ENCODE measurements at regions not wholly inside any gene's neighbourhood (a gene's known extent, or its start where the extent isn't known, plus 50 kb on each side); places are given as distances from the start of the nearest gene placed in this dataset.

DNA sequence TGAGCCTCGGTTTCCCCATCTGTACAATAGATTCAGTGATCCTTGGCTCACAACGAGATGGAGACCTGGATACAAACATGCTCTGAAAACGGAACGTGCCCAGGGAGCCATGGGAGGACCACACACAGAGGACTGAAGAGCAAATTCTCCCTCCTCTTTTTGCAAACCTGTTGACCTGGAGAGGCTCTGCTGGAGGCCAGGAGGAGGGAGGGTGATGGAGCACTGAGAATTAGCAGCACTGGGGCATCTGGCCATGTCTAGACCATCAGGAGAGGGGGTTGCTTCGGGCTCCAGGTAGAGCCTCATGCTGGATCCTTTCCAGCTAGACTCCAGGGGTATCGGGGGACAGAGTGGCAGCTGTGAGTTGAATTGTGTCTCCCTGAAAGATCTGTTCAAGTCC lies 97.4 kb upstream of the GPR26 start:
- TF ChIP-seq ZNF768 (tag by site-specific recombination; IDR thresholded peaks at IDR 0.05): no peak
- TF ChIP-seq, protein P1, sequence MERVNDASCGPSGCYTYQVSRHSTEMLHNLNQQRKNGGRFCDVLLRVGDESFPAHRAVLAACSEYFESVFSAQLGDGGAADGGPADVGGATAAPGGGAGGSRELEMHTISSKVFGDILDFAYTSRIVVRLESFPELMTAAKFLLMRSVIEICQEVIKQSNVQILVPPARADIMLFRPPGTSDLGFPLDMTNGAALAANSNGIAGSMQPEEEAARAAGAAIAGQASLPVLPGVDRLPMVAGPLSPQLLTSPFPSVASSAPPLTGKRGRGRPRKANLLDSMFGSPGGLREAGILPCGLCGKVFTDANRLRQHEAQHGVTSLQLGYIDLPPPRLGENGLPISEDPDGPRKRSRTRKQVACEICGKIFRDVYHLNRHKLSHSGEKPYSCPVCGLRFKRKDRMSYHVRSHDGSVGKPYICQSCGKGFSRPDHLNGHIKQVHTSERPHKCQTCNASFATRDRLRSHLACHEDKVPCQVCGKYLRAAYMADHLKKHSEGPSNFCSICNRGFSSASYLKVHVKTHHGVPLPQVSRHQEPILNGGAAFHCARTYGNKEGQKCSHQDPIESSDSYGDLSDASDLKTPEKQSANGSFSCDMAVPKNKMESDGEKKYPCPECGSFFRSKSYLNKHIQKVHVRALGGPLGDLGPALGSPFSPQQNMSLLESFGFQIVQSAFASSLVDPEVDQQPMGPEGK (tag by site-specific recombination; IDR thresholded peaks at IDR 0.05): no peak
- TF ChIP-seq, protein P2, sequence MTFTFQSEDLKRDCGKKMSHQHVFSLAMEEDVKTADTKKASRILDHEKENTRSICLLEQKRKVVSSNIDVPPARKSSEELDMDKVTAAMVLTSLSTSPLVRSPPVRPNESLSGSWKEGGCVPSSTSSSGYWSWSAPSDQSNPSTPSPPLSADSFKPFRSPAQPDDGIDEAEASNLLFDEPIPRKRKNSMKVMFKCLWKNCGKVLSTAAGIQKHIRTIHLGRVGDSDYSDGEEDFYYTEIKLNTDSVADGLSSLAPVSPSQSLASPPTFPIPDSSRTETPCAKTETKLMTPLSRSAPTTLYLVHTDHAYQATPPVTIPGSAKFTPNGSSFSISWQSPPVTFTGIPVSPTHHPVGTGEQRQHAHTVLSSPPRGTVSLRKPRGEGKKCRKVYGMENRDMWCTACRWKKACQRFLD (tag by site-specific recombination; IDR thresholded peaks at IDR 0.05): no peak
- TF ChIP-seq, protein P3, sequence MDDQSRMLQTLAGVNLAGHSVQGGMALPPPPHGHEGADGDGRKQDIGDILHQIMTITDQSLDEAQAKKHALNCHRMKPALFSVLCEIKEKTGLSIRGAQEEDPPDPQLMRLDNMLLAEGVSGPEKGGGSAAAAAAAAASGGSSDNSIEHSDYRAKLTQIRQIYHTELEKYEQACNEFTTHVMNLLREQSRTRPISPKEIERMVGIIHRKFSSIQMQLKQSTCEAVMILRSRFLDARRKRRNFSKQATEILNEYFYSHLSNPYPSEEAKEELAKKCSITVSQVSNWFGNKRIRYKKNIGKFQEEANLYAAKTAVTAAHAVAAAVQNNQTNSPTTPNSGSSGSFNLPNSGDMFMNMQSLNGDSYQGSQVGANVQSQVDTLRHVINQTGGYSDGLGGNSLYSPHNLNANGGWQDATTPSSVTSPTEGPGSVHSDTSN (CRISPR knock-in tag; IDR thresholded peaks at IDR 0.05): no peak
- no peak for TF ChIP-seq GLIS2 (tag by site-specific recombination; IDR thresholded peaks at IDR 0.05)
- TF ChIP-seq, protein P4, sequence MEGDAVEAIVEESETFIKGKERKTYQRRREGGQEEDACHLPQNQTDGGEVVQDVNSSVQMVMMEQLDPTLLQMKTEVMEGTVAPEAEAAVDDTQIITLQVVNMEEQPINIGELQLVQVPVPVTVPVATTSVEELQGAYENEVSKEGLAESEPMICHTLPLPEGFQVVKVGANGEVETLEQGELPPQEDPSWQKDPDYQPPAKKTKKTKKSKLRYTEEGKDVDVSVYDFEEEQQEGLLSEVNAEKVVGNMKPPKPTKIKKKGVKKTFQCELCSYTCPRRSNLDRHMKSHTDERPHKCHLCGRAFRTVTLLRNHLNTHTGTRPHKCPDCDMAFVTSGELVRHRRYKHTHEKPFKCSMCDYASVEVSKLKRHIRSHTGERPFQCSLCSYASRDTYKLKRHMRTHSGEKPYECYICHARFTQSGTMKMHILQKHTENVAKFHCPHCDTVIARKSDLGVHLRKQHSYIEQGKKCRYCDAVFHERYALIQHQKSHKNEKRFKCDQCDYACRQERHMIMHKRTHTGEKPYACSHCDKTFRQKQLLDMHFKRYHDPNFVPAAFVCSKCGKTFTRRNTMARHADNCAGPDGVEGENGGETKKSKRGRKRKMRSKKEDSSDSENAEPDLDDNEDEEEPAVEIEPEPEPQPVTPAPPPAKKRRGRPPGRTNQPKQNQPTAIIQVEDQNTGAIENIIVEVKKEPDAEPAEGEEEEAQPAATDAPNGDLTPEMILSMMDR (tag by site-specific recombination; IDR thresholded peaks at IDR 0.05): no peak
- TF ChIP-seq, protein P5, sequence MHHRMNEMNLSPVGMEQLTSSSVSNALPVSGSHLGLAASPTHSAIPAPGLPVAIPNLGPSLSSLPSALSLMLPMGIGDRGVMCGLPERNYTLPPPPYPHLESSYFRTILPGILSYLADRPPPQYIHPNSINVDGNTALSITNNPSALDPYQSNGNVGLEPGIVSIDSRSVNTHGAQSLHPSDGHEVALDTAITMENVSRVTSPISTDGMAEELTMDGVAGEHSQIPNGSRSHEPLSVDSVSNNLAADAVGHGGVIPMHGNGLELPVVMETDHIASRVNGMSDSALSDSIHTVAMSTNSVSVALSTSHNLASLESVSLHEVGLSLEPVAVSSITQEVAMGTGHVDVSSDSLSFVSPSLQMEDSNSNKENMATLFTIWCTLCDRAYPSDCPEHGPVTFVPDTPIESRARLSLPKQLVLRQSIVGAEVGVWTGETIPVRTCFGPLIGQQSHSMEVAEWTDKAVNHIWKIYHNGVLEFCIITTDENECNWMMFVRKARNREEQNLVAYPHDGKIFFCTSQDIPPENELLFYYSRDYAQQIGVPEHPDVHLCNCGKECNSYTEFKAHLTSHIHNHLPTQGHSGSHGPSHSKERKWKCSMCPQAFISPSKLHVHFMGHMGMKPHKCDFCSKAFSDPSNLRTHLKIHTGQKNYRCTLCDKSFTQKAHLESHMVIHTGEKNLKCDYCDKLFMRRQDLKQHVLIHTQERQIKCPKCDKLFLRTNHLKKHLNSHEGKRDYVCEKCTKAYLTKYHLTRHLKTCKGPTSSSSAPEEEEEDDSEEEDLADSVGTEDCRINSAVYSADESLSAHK (tag by site-specific recombination; IDR thresholded peaks at IDR 0.05): no peak
- TF ChIP-seq, protein P6, sequence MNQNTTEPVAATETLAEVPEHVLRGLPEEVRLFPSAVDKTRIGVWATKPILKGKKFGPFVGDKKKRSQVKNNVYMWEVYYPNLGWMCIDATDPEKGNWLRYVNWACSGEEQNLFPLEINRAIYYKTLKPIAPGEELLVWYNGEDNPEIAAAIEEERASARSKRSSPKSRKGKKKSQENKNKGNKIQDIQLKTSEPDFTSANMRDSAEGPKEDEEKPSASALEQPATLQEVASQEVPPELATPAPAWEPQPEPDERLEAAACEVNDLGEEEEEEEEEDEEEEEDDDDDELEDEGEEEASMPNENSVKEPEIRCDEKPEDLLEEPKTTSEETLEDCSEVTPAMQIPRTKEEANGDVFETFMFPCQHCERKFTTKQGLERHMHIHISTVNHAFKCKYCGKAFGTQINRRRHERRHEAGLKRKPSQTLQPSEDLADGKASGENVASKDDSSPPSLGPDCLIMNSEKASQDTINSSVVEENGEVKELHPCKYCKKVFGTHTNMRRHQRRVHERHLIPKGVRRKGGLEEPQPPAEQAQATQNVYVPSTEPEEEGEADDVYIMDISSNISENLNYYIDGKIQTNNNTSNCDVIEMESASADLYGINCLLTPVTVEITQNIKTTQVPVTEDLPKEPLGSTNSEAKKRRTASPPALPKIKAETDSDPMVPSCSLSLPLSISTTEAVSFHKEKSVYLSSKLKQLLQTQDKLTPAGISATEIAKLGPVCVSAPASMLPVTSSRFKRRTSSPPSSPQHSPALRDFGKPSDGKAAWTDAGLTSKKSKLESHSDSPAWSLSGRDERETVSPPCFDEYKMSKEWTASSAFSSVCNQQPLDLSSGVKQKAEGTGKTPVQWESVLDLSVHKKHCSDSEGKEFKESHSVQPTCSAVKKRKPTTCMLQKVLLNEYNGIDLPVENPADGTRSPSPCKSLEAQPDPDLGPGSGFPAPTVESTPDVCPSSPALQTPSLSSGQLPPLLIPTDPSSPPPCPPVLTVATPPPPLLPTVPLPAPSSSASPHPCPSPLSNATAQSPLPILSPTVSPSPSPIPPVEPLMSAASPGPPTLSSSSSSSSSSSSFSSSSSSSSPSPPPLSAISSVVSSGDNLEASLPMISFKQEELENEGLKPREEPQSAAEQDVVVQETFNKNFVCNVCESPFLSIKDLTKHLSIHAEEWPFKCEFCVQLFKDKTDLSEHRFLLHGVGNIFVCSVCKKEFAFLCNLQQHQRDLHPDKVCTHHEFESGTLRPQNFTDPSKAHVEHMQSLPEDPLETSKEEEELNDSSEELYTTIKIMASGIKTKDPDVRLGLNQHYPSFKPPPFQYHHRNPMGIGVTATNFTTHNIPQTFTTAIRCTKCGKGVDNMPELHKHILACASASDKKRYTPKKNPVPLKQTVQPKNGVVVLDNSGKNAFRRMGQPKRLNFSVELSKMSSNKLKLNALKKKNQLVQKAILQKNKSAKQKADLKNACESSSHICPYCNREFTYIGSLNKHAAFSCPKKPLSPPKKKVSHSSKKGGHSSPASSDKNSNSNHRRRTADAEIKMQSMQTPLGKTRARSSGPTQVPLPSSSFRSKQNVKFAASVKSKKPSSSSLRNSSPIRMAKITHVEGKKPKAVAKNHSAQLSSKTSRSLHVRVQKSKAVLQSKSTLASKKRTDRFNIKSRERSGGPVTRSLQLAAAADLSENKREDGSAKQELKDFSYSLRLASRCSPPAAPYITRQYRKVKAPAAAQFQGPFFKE (tag by site-specific recombination; IDR thresholded peaks at IDR 0.05; ENCODE audit: borderline replicate concordance): no peak
- no peak for TF ChIP-seq OSR2 (tag by site-specific recombination; IDR thresholded peaks at IDR 0.05)
- TF ChIP-seq ZNF830 (tag by site-specific recombination; IDR thresholded peaks at IDR 0.05; ENCODE audit: low read depth): no peak
- no peak for TF ChIP-seq ZSCAN30 (tag by site-specific recombination; IDR thresholded peaks at IDR 0.05)
- no peak for TF ChIP-seq TCF7L2 (IDR thresholded peaks at IDR 0.05; ENCODE audit: borderline replicate concordance, low read depth, low read length)

Data from HEK293 (cell line).